Transverse colon (tissue), 3 donors: ENCODE measurements at regions not wholly inside any gene's neighbourhood (a gene's known extent, or its start where the extent isn't known, plus 50 kb on each side); places are given as distances from the start of the nearest gene placed in this dataset.

ENCODE experiments used
- EP300 ChIP-seq: sonication (generic); formaldehyde crosslinking; IDR thresholded peaks from one replicate; pipeline ENCODE4 v1.6.1; 2017; ENCODE audit warnings: antibody characterized with exemption, low read depth
- TF ChIP-seq, protein P1 (sequence below), 5 experiments: fragments of 200-600 bp in 3 of 5; fragments of 450-650 bp in 2 of 5; sonication (generic) in 3 of 5; IDR thresholded peaks; 1 replicate in 2 of 5; 2 replicates in 3 of 5; pipeline ENCODE4 v1.5.1; 2016 to 2017; ENCODE audit warnings: antibody characterized with exemption in 5 of 5, inconsistent platforms in 3 of 5, mild to moderate bottlenecking in 2 of 5, moderate library complexity in 1 of 5

DNA sequence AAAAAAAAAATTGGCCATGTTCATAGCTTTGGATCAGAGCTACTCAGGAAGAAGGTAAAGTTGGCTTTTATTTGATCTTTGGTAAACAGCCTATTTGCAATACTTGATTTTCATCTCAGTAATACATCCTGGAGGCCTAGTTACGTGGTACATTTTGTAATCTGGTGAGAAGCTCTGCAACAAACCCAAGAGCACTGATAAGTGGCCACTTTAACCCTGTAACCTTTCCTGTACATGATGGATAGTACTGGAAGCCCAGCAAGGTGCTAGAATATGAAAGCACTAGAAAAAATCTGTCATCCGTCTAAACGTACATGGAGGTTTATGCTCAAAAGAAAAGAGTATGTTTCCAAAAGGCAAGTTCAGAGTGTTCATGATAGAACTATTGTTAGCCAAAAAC is 88.3 kb upstream of the BMP2K start:
- TF ChIP-seq, protein P1, sequence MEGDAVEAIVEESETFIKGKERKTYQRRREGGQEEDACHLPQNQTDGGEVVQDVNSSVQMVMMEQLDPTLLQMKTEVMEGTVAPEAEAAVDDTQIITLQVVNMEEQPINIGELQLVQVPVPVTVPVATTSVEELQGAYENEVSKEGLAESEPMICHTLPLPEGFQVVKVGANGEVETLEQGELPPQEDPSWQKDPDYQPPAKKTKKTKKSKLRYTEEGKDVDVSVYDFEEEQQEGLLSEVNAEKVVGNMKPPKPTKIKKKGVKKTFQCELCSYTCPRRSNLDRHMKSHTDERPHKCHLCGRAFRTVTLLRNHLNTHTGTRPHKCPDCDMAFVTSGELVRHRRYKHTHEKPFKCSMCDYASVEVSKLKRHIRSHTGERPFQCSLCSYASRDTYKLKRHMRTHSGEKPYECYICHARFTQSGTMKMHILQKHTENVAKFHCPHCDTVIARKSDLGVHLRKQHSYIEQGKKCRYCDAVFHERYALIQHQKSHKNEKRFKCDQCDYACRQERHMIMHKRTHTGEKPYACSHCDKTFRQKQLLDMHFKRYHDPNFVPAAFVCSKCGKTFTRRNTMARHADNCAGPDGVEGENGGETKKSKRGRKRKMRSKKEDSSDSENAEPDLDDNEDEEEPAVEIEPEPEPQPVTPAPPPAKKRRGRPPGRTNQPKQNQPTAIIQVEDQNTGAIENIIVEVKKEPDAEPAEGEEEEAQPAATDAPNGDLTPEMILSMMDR (IDR thresholded peaks at IDR 0.05), result no peak
- no peak for TF ChIP-seq EP300
